Tibial artery (tissue), 4 donors: ENCODE measurements at regions not wholly inside any gene's neighbourhood (a gene's known extent, or its start where the extent isn't known, plus 50 kb on each side); places are given as distances from the start of the nearest gene placed in this dataset.

Source experiments
- DNase-seq, 2 donors: peaks; one replicate each; pipeline ENCODE4 v3.0.0-alpha.2; 2019
- H3K27ac ChIP-seq, 2 donors: fragments of 200-600 bp; sonication (generic) in 1 of 2; 1 replicate in 1 of 2; 2 replicates in 1 of 2; pipeline ENCODE4 v1.5.1; 2018 to 2019; ENCODE audit warnings: mild to moderate bottlenecking in 1 of 2
- H3K27me3 ChIP-seq, 2 donors: fragments of 200-600 bp; sonication (generic) in 1 of 2; one replicate each; pipeline versions ENCODE4 v1.5.1 to v1.6.0; 2016 to 2019
- H3K36me3 ChIP-seq, 3 donors: fragments of 200-600 bp; sonication (generic) in 2 of 3; one replicate each; pipeline ENCODE4 v1.5.1; 2016 to 2019; ENCODE audit warnings: mild to moderate bottlenecking in 2 of 3
- H3K4me1 ChIP-seq, 4 donors: fragments of 200-600 bp; sonication (generic) in 2 of 4; 1 replicate in 3 of 4; 2 replicates in 1 of 4; pipeline ENCODE4 v1.5.1; 2016 to 2019
- H3K4me3 ChIP-seq, 2 donors: fragments of 200-600 bp; sonication (generic) in 1 of 2; 1 replicate in 1 of 2; 2 replicates in 1 of 2; pipeline ENCODE4 v1.5.1; 2018 to 2019; ENCODE audit warnings: mild to moderate bottlenecking in 2 of 2
- H3K9me3 ChIP-seq, 3 donors: fragments of 200-600 bp; sonication (generic) in 1 of 3; one replicate each; pipeline ENCODE4 v1.5.1; 2016 to 2019
- CTCF ChIP-seq, 2 experiments: fragments of 200-600 bp in 1 of 2; fragments of 450-650 bp in 1 of 2; IDR thresholded peaks; one replicate each; pipeline ENCODE4 v1.5.1; 2017 to 2019; ENCODE audit warnings: antibody characterized with exemption in 2 of 2, mild to moderate bottlenecking in 1 of 2, moderate library complexity in 1 of 2
- intact Hi-C: fragments of 100-400 bp; cut with DNase I; formaldehyde crosslinking; loops from one replicate; pipeline ENCODE4 v1.15.0; 2023; ENCODE audit warnings: low total_unique reads

- Histone ChIP-seq H3K4me3 (no peak overlapping the region), H3K4me1 (no peaks in the 10 kb centered on the region), H3K27ac (no peak overlapping the region), H3K27me3 (no peaks in the 10 kb centered on the region), H3K36me3 (no peaks in the 10 kb centered on the region), H3K9me3 (no peaks in the 10 kb centered on the region)
- DNase-seq, result no peak
- TF ChIP-seq CTCF (IDR thresholded peaks at IDR 0.05), result no peak
- intact Hi-C loops, result no loop called here
These were observed 189.9 kb upstream of the SMC2 start for GRCh38 chr9:103904242-103904641.

- Histone ChIP-seq H3K27me3 (no peaks in the 10 kb centered on the region), H3K4me3 (no peak overlapping the region), H3K9me3 (no peaks in the 10 kb centered on the region), H3K36me3 (no peaks in the 10 kb centered on the region), H3K4me1 (no peaks in the 10 kb centered on the region), H3K27ac (no peak overlapping the region)
- no peak for DNase-seq
- intact Hi-C loops, result no loop called here
- TF ChIP-seq CTCF (IDR thresholded peaks at IDR 0.05), result no peak
These were observed 180.2 kb upstream of the SMC2 start for GRCh38 chr9:103913899-103914298.

GRCh38 chr9:103919605-103920209 is 174.4 kb upstream of the SMC2 start:
- no peak overlapping the region for H3K4me3 ChIP-seq

GRCh38 chr9:103928442-103928841 is 165.7 kb upstream of the SMC2 start:
- H3K27ac ChIP-seq, result no peak overlapping the region
- DNase-seq, result no peak
- H3K36me3 ChIP-seq, result no peaks in the 10 kb centered on the region
- no peaks in the 10 kb centered on the region for H3K27me3 ChIP-seq
- intact Hi-C loops, result no loop called here
- H3K9me3 ChIP-seq, result no peaks in the 10 kb centered on the region
- no peaks in the 10 kb centered on the region for H3K4me1 ChIP-seq
- TF ChIP-seq CTCF (IDR thresholded peaks at IDR 0.05), result no peak
- no peak overlapping the region for H3K4me3 ChIP-seq

More at GRCh38 chr9:103919605-103920209, 174.4 kb upstream of the SMC2 start:
- H3K27ac ChIP-seq, result no peak overlapping the region
- H3K36me3 ChIP-seq, result no peaks in the 10 kb centered on the region
- no peak for TF ChIP-seq CTCF (IDR thresholded peaks at IDR 0.05)
- intact Hi-C loops, result no loop called here
- H3K27me3 ChIP-seq, result no peaks in the 10 kb centered on the region
- no peaks in the 10 kb centered on the region for H3K4me1 ChIP-seq
- no peak for DNase-seq
- H3K9me3 ChIP-seq, result no peaks in the 10 kb centered on the region

- Histone ChIP-seq H3K9me3 (no peaks in the 10 kb centered on the region), H3K4me3 (no peak overlapping the region), H3K27me3 (no peaks in the 10 kb centered on the region), H3K4me1 (no peaks in the 10 kb centered on the region), H3K27ac (no peak overlapping the region), H3K36me3 (no peaks in the 10 kb centered on the region)
- no peak for TF ChIP-seq CTCF (IDR thresholded peaks at IDR 0.05)
- DNase-seq, result no peak
- intact Hi-C loops, result no loop called here
These were observed 153.0 kb upstream of the SMC2 start for GRCh38 chr9:103941104-103941503.

GRCh38 chr9:103942200-103942599 is 151.9 kb upstream of the SMC2 start:
- H3K27ac ChIP-seq, result no peak overlapping the region
- intact Hi-C loops, result no loop called here

More at GRCh38 chr9:103942200-103942599, 151.9 kb upstream of the SMC2 start:
- no peaks in the 10 kb centered on the region for H3K27me3 ChIP-seq
- no peaks in the 10 kb centered on the region for H3K36me3 ChIP-seq
- DNase-seq, result no peak
- H3K4me3 ChIP-seq, result no peak overlapping the region
- no peak for TF ChIP-seq CTCF (IDR thresholded peaks at IDR 0.05)
- no peaks in the 10 kb centered on the region for H3K9me3 ChIP-seq
- H3K4me1 ChIP-seq, result no peaks in the 10 kb centered on the region
